Osteocyte (in vitro differentiated cells): ENCODE measurements at regions not wholly inside any gene's neighbourhood (a gene's known extent, or its start where the extent isn't known, plus 50 kb on each side); places are given as distances from the start of the nearest gene placed in this dataset.

Experiments used
- DNase-seq: peaks from one replicate; pipeline ENCODE4 v3.0.0; 2021; ENCODE audit warnings: mixed read lengths; ENCODE audit not compliant: unreplicated experiment; ENCODE audit errors: extremely low spot score
- H3K27ac Mint-ChIP-seq: one replicate; pipeline ENCODE4 v1.8.0; 2021; ENCODE audit warnings: mild to moderate bottlenecking, mixed read lengths; ENCODE audit not compliant: unreplicated experiment
- H3K27me3 Mint-ChIP-seq: one replicate; pipeline ENCODE4 v1.8.0; 2021; ENCODE audit warnings: mixed read lengths; ENCODE audit not compliant: unreplicated experiment
- H3K36me3 Mint-ChIP-seq: one replicate; pipeline ENCODE4 v1.8.0; 2021; ENCODE audit warnings: mixed read lengths; ENCODE audit not compliant: unreplicated experiment
- H3K4me1 Mint-ChIP-seq: one replicate; pipeline ENCODE4 v1.8.0; 2021; ENCODE audit warnings: mixed read lengths; ENCODE audit not compliant: unreplicated experiment
- H3K4me3 Mint-ChIP-seq: one replicate; pipeline ENCODE4 v1.8.0; 2021; ENCODE audit warnings: mild to moderate bottlenecking, moderate library complexity, mixed read lengths; ENCODE audit not compliant: unreplicated experiment
- H3K9me3 Mint-ChIP-seq: one replicate; pipeline ENCODE4 v1.8.0; 2021; ENCODE audit warnings: mixed read lengths; ENCODE audit not compliant: unreplicated experiment
- CTCF ChIP-seq: fragments of 200-600 bp; sonication (generic); IDR thresholded peaks from 2 replicates; pipeline ENCODE4 v1.5.0; 2021; ENCODE audit warnings: antibody characterized with exemption, mild to moderate bottlenecking, moderate library complexity

GRCh38 chr13:74620711-74621110 lies 486.5 kb upstream of the KLF12 start:
- no peaks in the 10 kb centered on the region for H3K27me3 Mint-ChIP-seq
- H3K36me3 Mint-ChIP-seq = no peaks in the 10 kb centered on the region
- H3K27ac Mint-ChIP-seq = no peak overlapping the region
- no peak overlapping the region for H3K4me3 Mint-ChIP-seq
- peaks cover 8% of the 10 kb centered on the region for H3K9me3 Mint-ChIP-seq
- no peak for TF ChIP-seq CTCF
- DNase-seq = no peak
- no peaks in the 10 kb centered on the region for H3K4me1 Mint-ChIP-seq

GRCh38 chr13:74620308-74620707 lies 486.1 kb upstream of the KLF12 start:
- Mint-ChIP-seq H3K4me1 (no peaks in the 10 kb centered on the region), H3K27ac (no peak overlapping the region), H3K4me3 (no peak overlapping the region), H3K27me3 (no peaks in the 10 kb centered on the region), H3K9me3 (peaks cover 8% of the 10 kb centered on the region), H3K36me3 (no peaks in the 10 kb centered on the region)
- DNase-seq = no peak
- no peak for TF ChIP-seq CTCF

- no peak for TF ChIP-seq CTCF
- no peaks in the 10 kb centered on the region for H3K4me1 Mint-ChIP-seq
- no peaks in the 10 kb centered on the region for H3K36me3 Mint-ChIP-seq
- H3K27me3 Mint-ChIP-seq = no peaks in the 10 kb centered on the region
- H3K27ac Mint-ChIP-seq = no peak overlapping the region
- H3K9me3 Mint-ChIP-seq = peaks cover 12% of the 10 kb centered on the region
- no peak for DNase-seq
- H3K4me3 Mint-ChIP-seq = no peak overlapping the region
Observed at GRCh38 chr13:74597526-74597925, 463.3 kb upstream of the KLF12 start.

GRCh38 chr13:74596691-74597090 lies 462.5 kb upstream of the KLF12 start:
- no peaks in the 10 kb centered on the region for H3K36me3 Mint-ChIP-seq
- no peak overlapping the region for H3K4me3 Mint-ChIP-seq
- no peaks in the 10 kb centered on the region for H3K4me1 Mint-ChIP-seq
- no peak overlapping the region for H3K27ac Mint-ChIP-seq
- no peak for DNase-seq
- no peak for TF ChIP-seq CTCF
- peaks cover 12% of the 10 kb centered on the region for H3K9me3 Mint-ChIP-seq
- no peaks in the 10 kb centered on the region for H3K27me3 Mint-ChIP-seq

GRCh38 chr13:74593688-74594087 lies 459.5 kb upstream of the KLF12 start:
- DNase-seq = no peak
- H3K27me3 Mint-ChIP-seq = no peaks in the 10 kb centered on the region
- TF ChIP-seq CTCF = no peak
- H3K4me3 Mint-ChIP-seq = no peak overlapping the region
- no peaks in the 10 kb centered on the region for H3K36me3 Mint-ChIP-seq
- H3K27ac Mint-ChIP-seq = no peak overlapping the region
- H3K4me1 Mint-ChIP-seq = no peaks in the 10 kb centered on the region
- H3K9me3 Mint-ChIP-seq = peaks cover 12% of the 10 kb centered on the region
